GM19025 (cell line): ENCODE measurements at regions not wholly inside any gene's neighbourhood (a gene's known extent, or its start where the extent isn't known, plus 50 kb on each side); places are given as distances from the start of the nearest gene placed in this dataset.

Experiments
- ATAC-seq: cut with Tn5 transposase; IDR thresholded peaks from one replicate; pipeline ENCODE4 v1.9.1; 2021; ENCODE audit warnings: mild to moderate bottlenecking, low read depth, moderate library complexity; ENCODE audit not compliant: unreplicated experiment

- no peak for ATAC-seq
Measured at GRCh38 chr10:70939441-70940003, 51.2 kb upstream of the PCBD1 start.

GRCh38 chr10:70940834-70941568 is 52.6 kb upstream of the PCBD1 start:
- ATAC-seq = no peak

- ATAC-seq = no peak
Measured at GRCh38 chr10:70942125-70942524, 53.8 kb upstream of the PCBD1 start.

- ATAC-seq = no peak
Measured at GRCh38 chr10:70942725-70943124, 54.4 kb upstream of the PCBD1 start.

GRCh38 chr10:70943249-70943648 is 54.9 kb upstream of the PCBD1 start:
- no peak for ATAC-seq

GRCh38 chr10:70943841-70944466 is 55.6 kb upstream of the PCBD1 start:
- ATAC-seq = no peak

GRCh38 chr10:70950037-70950436 is 61.7 kb upstream of the PCBD1 start:
- no peak for ATAC-seq

- no peak for ATAC-seq
Measured at GRCh38 chr10:70950801-70951200, 62.4 kb upstream of the PCBD1 start.

- no peak for ATAC-seq
Measured at GRCh38 chr10:70952401-70952800, 64.0 kb upstream of the PCBD1 start.

- ATAC-seq = no peak
Measured at GRCh38 chr10:70952921-70953320, 64.6 kb upstream of the PCBD1 start.

GRCh38 chr10:70954381-70955176 is 66.2 kb upstream of the PCBD1 start:
- no peak for ATAC-seq

GRCh38 chr10:70956029-70956759 is 67.8 kb upstream of the PCBD1 start:
- no peak for ATAC-seq

GRCh38 chr10:70958396-70958795 is 70.0 kb upstream of the PCBD1 start:
- no peak for ATAC-seq

GRCh38 chr10:70960316-70960715 is 72.0 kb upstream of the PCBD1 start:
- ATAC-seq = no peak

GRCh38 chr10:70960783-70961570 is 72.6 kb upstream of the PCBD1 start:
- no peak for ATAC-seq

GRCh38 chr10:70962686-70963085 is 74.3 kb upstream of the PCBD1 start:
- ATAC-seq = no peak

GRCh38 chr10:70963271-70963670 is 74.9 kb upstream of the PCBD1 start:
- no peak for ATAC-seq

- ATAC-seq = no peak
Measured at GRCh38 chr10:70964245-70964644, 75.9 kb upstream of the PCBD1 start.

GRCh38 chr10:70964881-70965280 is 76.5 kb upstream of the PCBD1 start:
- ATAC-seq = no peak

- no peak for ATAC-seq
Measured at GRCh38 chr10:70965566-70965965, 77.2 kb upstream of the PCBD1 start.
